GM21515 (cell line): ENCODE measurements at regions not wholly inside any gene's neighbourhood (a gene's known extent, or its start where the extent isn't known, plus 50 kb on each side); places are given as distances from the start of the nearest gene placed in this dataset.
"Not testable (repeated sequence)": the region's sequence is repeated elsewhere in the genome, so short reads cannot be mapped to it uniquely, and the experiment has no call there.

Experiments
- ATAC-seq: cut with Tn5 transposase; IDR thresholded peaks from one replicate; pipeline ENCODE4 v1.9.1; 2021; ENCODE audit not compliant: unreplicated experiment

GRCh38 chr10:131363416-131363815, 51.9 kb upstream of the TCERG1L start:
- ATAC-seq = no peak

GRCh38 chr10:131371571-131371970, 60.0 kb upstream of the TCERG1L start:
- no peak for ATAC-seq

GRCh38 chr10:131381576-131381975, 70.1 kb upstream of the TCERG1L start:
- no peak for ATAC-seq

- not testable (repeated sequence) for ATAC-seq
These were observed 73.8 kb upstream of the TCERG1L start for GRCh38 chr10:131385161-131385872.

GRCh38 chr10:131387018-131387529, 75.6 kb upstream of the TCERG1L start:
- no peak for ATAC-seq

- ATAC-seq = no peak
These were observed 80.4 kb upstream of the TCERG1L start for GRCh38 chr10:131391936-131392335.

- no peak for ATAC-seq
These were observed 84.9 kb upstream of the TCERG1L start for GRCh38 chr10:131396121-131397050.

GRCh38 chr10:131398166-131398565, 86.6 kb upstream of the TCERG1L start:
- no peak for ATAC-seq

GRCh38 chr10:131399981-131400380, 88.5 kb upstream of the TCERG1L start:
- no peak for ATAC-seq

- ATAC-seq = no peak
These were observed 89.0 kb upstream of the TCERG1L start for GRCh38 chr10:131400513-131400912.

GRCh38 chr10:131402771-131403650, 91.5 kb upstream of the TCERG1L start:
- no peak for ATAC-seq

- no peak for ATAC-seq
These were observed 92.4 kb upstream of the TCERG1L start for GRCh38 chr10:131403936-131404335.

GRCh38 chr10:131404886-131405285, 93.4 kb upstream of the TCERG1L start:
- no peak for ATAC-seq

- ATAC-seq = no peak
These were observed 95.3 kb upstream of the TCERG1L start for GRCh38 chr10:131406676-131407392.

GRCh38 chr10:131418681-131419080, 107.2 kb upstream of the TCERG1L start:
- ATAC-seq = no peak

- no peak for ATAC-seq
These were observed 108.3 kb upstream of the TCERG1L start for GRCh38 chr10:131419797-131420196.

- no peak for ATAC-seq
These were observed 109.3 kb upstream of the TCERG1L start for GRCh38 chr10:131420867-131421266.

GRCh38 chr10:131421381-131421780, 109.9 kb upstream of the TCERG1L start:
- no peak for ATAC-seq

- ATAC-seq = no peak
These were observed 111.2 kb upstream of the TCERG1L start for GRCh38 chr10:131422731-131423130.

GRCh38 chr10:131424053-131424452, 112.5 kb upstream of the TCERG1L start:
- no peak for ATAC-seq
